RKO (cell line): ENCODE measurements at regions not wholly inside any gene's neighbourhood (a gene's known extent, or its start where the extent isn't known, plus 50 kb on each side); places are given as distances from the start of the nearest gene placed in this dataset.
"Not testable (repeated sequence)": the region's sequence is repeated elsewhere in the genome, so short reads cannot be mapped to it uniquely, and the experiment has no call there.

ENCODE experiments used
- DNase-seq: peaks from one replicate; pipeline ENCODE4 v3.0.0-alpha.2; 2016; ENCODE audit warnings: low spot score

DNA sequence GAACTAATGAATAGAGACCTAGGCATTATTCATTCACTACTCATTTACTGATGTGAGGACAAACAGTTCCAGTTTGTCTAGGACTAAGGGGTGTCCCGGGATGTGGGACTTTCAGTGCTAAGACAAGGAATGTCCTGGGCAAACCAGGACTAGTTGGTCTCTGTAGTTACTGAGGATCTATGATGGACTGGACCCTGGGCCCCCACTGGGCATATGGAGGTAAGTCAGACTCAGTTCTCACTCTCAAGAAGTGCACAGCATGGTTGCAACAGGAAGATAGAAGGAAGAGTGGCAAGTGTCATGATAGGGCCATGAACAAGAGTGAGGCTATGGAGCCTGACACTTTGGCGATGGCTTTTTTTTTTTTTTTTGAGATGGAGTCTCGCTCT lies 128.2 kb downstream of the MYCN start:
- no peak for DNase-seq

GRCh38 chr2:16067866-16068551 lies 127.7 kb downstream of the MYCN start:
- DNase-seq: no peak

- DNase-seq: no peak
Measured at GRCh38 chr2:16067444-16067843, 127.1 kb downstream of the MYCN start.

- no peak for DNase-seq
Measured at GRCh38 chr2:16067037-16067406, 126.7 kb downstream of the MYCN start.

- DNase-seq: no peak
Measured at GRCh38 chr2:16066261-16067036, 126.1 kb downstream of the MYCN start.

DNA sequence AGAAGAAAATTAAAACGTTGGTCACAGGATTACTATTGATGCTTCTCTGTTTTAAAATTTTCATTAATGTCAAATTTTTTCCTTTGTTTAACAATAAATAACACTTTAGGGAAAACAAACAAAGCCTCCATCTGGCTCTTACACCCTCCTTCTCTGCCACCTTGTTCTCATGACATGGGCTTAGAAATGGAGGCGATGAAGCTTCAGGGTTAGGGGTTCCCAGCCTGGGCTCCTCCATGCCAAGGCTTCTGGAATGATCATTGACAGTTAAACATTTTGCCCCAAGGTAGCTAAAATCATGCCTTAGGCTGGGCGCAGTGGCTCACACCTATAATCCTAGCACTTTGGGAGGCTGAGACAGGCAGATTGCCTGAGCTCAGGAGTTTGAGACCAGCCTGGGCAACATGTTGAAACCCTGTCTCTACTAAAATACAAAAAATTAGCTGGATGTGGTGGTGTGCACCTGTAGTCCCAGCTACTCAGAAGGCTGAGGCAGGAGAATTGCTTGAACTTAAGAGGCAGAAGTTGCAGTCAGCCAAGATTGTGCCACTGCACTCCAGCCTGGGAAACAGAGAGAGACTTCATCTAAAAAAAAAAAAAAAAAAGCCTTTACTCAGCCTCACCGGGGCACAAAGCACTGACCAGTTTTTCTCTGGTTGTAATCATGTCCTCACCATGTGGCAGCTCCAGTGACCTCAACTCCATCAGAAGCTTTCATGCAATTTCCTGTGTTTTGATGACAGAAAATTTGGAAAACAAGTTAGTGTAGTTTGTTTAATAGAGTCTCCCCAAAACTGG lies 125.1 kb downstream of the MYCN start:
- DNase-seq: not testable (repeated sequence)

DNA sequence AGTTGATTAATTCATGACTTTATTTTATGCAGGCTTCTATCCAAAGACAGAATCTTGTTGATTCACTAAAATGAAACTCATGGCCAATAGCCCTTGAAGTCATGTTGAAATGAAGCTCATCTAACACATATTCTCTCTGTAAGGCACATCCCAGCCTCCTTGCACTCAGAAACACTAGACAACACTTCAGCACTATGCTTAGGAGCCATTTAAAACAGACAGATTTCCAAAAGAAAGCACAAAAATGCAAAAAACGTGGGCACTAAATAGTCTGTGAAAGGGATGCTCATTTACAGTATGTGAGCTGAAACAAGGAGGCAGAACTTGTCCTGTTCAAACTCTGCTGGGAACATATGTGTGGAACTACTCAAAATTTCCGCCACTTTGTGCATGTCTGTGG lies 124.4 kb downstream of the MYCN start:
- DNase-seq: no peak

DNA sequence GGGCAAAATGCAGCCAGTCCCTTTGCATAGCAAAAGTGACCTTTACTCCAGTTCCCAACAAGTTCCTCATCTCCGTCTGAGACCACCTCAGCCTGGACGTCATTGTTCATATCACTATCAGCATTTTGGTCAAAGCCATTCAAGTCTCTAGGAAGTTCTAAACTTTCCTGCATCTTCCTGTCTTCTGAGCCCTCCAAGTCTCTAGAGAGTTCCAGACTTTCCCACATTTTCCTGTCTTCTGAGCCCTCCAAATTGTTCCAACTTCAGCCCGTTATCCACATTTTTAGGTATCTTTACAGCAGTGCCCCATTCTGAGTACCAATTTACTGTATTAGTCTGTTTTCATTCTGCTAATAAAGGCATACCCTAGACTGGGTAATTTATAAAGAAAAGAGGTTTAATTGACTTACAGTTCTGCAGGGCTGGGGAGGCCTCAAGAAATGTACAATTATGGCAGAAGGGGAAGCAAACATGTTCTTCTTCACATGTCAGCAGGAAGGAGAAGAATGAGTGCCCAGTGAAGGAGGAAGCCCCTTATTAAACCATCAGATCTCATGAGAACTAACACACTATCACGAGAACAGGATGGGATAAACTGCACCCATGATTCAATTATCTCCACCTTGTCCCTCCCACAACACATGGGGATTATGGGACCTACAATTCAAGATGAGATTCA lies 123.7 kb downstream of the MYCN start:
- no peak for DNase-seq

DNA sequence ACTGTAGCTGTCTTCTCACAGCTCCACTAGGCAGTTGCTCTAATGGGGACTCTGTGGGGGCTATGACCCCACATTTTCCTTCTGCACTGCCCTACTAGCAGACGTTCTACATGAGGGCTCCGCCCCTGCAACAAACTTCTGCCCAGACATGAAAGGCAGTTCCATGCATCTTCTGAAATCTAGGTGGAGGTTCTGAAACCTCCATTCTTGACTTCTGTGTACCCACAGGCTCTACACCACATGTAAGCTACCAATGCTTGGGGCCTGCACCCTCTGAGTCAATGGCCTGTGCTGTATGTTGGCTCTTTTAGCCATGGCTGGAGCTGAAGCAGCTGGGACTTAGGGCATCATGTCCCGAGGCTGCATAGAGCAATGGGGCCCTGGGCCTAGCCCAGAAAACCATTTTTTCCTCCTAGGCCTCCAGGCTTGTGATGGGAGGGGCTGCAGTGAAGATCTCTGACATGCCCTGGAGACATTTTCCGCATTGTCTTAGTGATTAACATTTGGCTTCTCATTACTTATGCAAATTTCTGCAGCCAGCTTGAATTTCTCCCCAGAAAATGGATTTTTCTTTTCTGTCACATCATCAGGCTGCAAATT lies 123.0 kb downstream of the MYCN start:
- no peak for DNase-seq

- no peak for DNase-seq
Measured at GRCh38 chr2:16062471-16063250, 122.3 kb downstream of the MYCN start.

GRCh38 chr2:16061441-16062217 lies 121.3 kb downstream of the MYCN start:
- no peak for DNase-seq

- no peak for DNase-seq
Measured at GRCh38 chr2:16060936-16061338, 120.6 kb downstream of the MYCN start.

DNA sequence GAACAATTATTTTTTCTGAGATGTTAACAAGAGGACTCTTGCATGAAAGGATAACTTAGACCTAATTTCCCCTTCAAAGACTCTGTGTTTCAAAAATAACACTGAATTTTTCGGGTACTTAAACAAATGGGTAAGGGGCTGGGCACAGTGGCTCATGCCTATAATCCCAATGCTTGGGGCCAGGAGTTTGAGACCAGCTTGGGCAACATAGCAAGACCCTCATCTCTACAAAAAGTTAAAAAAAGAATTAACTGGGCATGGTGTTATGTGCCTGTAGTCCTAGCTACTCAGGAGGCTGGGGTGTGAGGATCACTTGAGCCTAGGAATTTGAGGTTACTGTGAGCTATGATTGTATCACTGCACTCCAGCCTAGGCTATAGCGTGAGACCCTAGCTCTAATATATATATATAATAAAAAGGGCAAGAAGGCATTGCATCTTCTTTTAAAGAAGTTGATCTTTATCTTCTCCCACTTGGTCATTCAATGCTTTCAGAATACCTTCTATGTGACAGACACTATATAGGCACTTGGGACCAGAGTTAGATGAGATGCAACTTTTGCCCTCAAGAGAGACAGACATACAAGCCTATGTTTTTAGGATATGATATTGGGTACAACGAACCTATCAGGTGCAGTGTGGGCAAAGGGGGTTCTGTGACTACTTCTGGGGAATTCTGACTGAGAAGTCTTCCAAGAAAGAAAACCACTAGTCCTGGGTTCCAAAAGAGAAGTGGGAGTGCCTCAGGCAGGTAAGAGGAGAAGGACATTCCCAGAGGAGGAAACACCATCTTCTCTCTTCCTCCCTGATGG lies 120.0 kb downstream of the MYCN start:
- DNase-seq: no peak

DNA sequence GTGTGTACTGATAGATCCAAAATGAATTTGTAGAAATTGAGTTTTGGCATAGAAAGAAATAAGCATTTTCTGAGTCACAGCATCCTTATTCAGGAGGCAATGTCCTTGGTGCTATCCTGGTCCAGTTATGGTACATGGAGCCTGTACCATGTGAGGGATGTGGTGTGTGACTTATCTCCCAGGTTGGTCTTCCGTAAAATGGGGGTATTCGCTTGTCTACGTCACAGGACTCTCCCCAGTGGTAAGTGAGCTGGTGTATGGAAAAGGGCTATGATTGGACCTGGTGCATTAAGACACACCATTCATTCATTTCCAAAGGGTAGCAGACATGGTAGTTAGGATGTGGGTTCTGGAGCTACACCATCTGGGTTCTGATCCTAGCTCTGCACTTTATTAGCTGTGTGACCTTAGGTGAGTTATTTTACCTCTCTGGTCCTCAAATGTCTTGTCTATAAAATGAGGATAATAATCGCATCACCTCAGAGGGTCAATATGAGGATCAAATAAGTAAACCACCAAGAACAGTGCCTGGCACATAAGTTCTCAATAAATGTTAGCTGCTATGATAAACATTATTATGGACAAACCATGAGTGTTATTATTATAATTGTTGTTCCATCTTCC lies 119.2 kb downstream of the MYCN start:
- no peak for DNase-seq

DNA sequence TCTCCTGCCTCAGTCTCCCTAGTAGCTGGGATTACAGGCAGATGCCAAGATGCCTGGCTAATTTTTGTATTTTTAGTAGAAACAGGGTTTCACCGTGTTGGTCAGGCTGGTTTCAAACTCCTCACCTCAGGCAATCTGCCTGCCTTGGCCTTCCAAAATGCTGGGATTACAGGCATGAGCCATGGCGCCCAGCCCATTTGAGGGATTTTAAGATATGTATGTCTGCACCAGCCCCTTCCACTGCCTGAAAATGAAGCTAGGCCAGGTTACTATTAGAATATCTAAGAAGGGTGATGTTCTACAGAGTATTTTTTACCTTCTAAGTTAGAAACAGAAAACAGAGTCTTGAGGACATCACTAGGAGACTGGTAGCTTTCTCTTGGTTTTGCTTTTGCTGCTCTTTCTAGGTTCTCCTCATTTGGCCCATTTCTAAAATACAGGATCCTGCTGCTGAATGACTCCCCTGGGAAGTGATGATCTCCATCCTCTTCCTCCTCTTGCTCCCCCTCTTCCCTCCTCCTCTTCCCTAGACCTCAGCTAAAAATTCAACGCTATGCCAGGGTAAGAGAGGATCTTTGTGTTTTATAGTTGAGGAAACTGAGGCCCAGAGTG lies 118.5 kb downstream of the MYCN start:
- no peak for DNase-seq

- DNase-seq: no peak
Measured at GRCh38 chr2:16058256-16058655, 117.9 kb downstream of the MYCN start.

DNA sequence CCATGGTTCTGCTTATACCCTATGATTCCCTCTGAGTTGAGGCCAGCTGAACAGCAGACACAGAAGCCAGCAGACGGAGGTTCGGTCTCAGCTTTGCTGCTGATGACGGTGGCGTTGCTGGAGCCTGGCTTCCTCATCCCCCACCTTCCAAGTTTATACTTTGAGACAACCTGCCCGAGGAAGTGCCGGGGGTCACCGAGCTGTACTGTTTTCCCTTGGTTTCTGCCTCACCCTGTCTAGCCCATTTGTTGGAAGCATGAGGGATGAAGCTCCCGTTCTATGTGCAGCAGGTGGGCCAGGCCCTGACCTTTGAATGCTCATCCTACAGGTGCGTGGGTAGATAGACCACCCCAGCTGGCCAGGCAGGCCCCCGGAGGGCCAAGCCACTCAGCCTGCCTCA lies 117.3 kb downstream of the MYCN start:
- no peak for DNase-seq

DNA sequence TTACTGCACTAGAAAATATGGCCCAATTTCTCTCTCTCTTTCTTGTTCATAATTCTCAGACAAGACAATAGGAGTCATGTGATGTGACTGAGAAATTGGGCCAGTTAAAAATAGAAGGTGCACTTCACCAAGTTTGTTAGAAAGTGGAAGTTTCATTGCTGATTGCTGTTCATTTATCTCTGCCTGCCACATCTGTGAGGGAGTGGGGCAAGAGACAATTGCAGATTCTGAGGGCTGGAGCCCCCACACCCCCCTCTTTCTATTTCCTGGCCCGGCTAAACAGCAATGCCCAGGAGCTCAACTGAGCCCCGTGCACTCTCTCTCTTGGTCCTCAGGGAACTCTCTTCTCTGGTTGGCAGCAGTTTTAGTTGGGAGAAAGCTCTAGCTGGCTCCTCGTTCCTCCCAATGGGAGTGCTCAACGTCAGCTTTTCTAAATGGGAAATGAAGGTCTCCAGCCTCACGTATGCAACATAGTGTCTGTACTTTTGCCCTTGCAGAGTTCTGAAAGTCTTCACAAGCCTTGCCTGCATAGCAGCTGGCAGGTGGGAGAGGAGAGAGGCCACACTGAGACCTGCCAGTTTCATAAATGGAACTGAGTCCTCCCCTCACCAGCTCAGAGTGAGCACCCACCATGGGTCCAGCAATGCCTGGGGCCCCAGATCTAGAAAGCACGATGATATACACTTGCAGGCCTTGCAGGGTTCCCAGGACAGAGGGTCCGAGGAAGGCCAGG lies 115.7 kb downstream of the MYCN start:
- DNase-seq: no peak
